ENCODE measurements at regions not wholly inside any gene's neighbourhood (a gene's known extent, or its start where the extent isn't known, plus 50 kb on each side); places are given as distances from the start of the nearest gene placed in this dataset.

DNA sequence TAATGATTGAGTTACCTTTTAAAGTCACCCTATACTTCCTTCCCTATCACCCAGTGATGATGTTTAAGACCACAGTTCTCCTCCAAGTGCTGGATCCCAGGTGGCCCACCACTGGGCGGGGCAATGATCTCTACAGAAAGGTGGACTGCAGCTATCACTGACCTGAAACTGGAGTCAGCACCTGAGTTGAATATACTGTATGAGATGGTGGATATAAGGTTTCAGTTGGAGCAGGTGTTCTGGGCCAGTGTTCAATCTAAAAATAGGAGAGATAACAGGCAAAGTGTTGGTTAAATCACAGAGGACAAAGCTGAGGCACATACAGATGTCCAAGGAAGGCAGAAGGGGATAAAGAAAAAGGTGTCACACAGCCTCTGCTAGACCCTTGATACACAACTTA lies 96.6 kb downstream of the SIPA1L2 start:
- TF ChIP-seq CTCF (IDR thresholded peaks at IDR 0.05), result no peak
- no peak for DNase-seq (ENCODE audit: low spot score)
- Histone ChIP-seq H3K4me3 (no peak overlapping the region), H3K27ac (no peak overlapping the region)

DNA sequence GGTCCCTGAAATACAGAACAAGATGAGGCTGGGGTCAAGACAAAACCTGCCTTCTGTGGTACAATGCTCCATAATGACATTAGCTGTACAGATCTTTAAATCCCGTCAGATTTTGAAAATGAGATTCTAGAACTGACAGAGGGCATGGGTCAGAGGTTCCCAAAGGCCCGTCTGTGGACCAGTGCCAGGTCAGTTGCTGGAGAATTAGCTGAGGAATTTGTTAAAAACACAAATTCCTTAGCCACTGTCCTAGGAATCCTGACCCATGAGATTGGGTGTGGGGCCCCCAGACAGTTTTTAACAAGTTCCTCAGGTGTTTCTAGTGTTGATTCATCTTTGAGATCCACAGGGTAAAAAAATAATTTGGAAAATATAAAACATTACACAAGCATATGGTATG lies 97.0 kb downstream of the SIPA1L2 start:
- no peak for TF ChIP-seq CTCF (IDR thresholded peaks at IDR 0.05)
- Histone ChIP-seq H3K27ac (no peak overlapping the region), H3K4me3 (no peak overlapping the region)
- no peak for DNase-seq (ENCODE audit: low spot score)

- no peak for TF ChIP-seq CTCF (IDR thresholded peaks at IDR 0.05)
- no peak for DNase-seq (ENCODE audit: low spot score)
- no peak overlapping the region for H3K27ac ChIP-seq
- no peak overlapping the region for H3K4me3 ChIP-seq
Measured at GRCh38 chr1:232531291-232531690, 98.6 kb downstream of the SIPA1L2 start.

DNA sequence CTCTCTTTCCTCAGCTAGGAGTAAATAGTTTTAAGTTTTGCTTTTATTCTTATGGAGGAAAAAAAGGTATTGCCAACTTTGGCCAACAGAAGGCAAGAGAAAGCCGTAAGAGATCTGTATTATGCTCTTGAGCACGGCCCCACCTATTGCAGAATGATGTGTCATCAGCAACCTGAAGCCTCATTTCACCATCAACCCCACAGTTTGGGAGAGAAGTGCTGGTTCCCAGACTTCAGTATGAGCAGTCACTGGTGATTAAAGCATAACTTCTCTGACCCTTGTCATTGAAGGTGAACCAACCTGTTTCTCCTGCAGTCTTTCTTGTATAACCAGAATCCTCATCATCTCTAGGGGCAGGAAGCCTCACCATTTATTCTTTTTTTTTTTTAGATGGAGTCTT lies 100.2 kb downstream of the SIPA1L2 start:
- DNase-seq (ENCODE audit: low spot score), result no peak
- Histone ChIP-seq H3K27ac (no peak overlapping the region), H3K4me3 (no peak overlapping the region)
- TF ChIP-seq CTCF (IDR thresholded peaks at IDR 0.05), result no peak

GRCh38 chr1:232528472-232529089 lies 101.4 kb downstream of the SIPA1L2 start:
- no peak for DNase-seq (ENCODE audit: low spot score)
- H3K4me3 ChIP-seq, result no peak overlapping the region
- H3K27ac ChIP-seq, result no peak overlapping the region
- no peak for TF ChIP-seq CTCF (IDR thresholded peaks at IDR 0.05)

GRCh38 chr1:232524056-232524455 lies 105.9 kb downstream of the SIPA1L2 start:
- H3K4me3 ChIP-seq, result no peak overlapping the region
- no peak for TF ChIP-seq CTCF (IDR thresholded peaks at IDR 0.05)
- no peak overlapping the region for H3K27ac ChIP-seq
- no peak for DNase-seq (ENCODE audit: low spot score)

GRCh38 chr1:232522189-232522588 lies 107.7 kb downstream of the SIPA1L2 start:
- H3K27ac ChIP-seq, result no peak overlapping the region
- DNase-seq (ENCODE audit: low spot score), result no peak
- no peak overlapping the region for H3K4me3 ChIP-seq
- TF ChIP-seq CTCF (IDR thresholded peaks at IDR 0.05), result no peak
